WERI-Rb-1 (cell line): ENCODE measurements at regions not wholly inside any gene's neighbourhood (a gene's known extent, or its start where the extent isn't known, plus 50 kb on each side); places are given as distances from the start of the nearest gene placed in this dataset.

ENCODE experiments used
- DNase-seq: peaks from one replicate; pipeline ENCODE4 v3.0.0-alpha.2; 2020
- H3K27ac ChIP-seq: fragments of 250-450 bp; sonication (Bioruptor Pico); 2 replicates; pipeline ENCODE4 v1.5.1; 2020; ENCODE audit warnings: mild to moderate bottlenecking, moderate library complexity
- H3K27me3 ChIP-seq: fragments of 250-450 bp; sonication (Bioruptor Pico); 2 replicates; pipeline ENCODE4 v1.5.1; 2021; ENCODE audit warnings: mild to moderate bottlenecking, low read depth, moderate library complexity; ENCODE audit not compliant: insufficient read depth, severe bottlenecking
- H3K36me3 ChIP-seq: fragments of 250-450 bp; sonication (Bioruptor Pico); 2 replicates; pipeline ENCODE4 v1.5.1; 2020; ENCODE audit warnings: mild to moderate bottlenecking, moderate library complexity
- H3K4me3 ChIP-seq: 2 replicates; pipeline ENCODE4 v1.5.1; 2011; ENCODE audit warnings: low read depth, mild to moderate bottlenecking, control low read depth, low read length
- H3K9me3 ChIP-seq: fragments of 250-450 bp; sonication (Bioruptor Pico); 2 replicates; pipeline ENCODE4 v1.5.1; 2021; ENCODE audit warnings: mild to moderate bottlenecking, moderate library complexity; ENCODE audit not compliant: severe bottlenecking
- TF ChIP-seq, protein P1 (sequence below): IDR thresholded peaks from 2 replicates; pipeline ENCODE4 v1.5.1; 2011; ENCODE audit warnings: low read depth, mild to moderate bottlenecking, control low read depth, inconsistent platforms, low read length

DNA sequence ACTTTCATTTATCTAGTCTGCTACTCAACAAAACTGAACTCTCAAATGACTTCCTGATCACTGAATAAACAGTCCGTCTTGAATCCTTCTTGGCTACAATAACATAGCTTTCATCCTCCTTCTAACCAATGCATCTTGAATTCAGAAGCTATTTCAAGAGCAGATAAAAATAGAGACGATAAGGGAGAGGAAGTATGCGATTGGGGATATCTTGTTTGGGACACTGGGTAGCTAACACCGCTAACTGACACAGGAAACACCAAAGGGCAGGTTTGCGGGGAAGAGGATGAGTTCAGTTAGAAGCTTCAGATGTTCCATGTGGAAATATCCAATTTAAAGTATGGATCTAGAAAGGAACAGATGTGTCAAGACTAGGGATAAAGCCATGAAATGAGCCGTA, 102.5 kb downstream of the SLC41A2 start:
- Histone ChIP-seq H3K27ac (no peak overlapping the region), H3K9me3 (no peaks in the 10 kb centered on the region), H3K36me3 (no peaks in the 10 kb centered on the region), H3K27me3 (no peaks in the 10 kb centered on the region), H3K4me3 (no peak overlapping the region)
- TF ChIP-seq, protein P1, sequence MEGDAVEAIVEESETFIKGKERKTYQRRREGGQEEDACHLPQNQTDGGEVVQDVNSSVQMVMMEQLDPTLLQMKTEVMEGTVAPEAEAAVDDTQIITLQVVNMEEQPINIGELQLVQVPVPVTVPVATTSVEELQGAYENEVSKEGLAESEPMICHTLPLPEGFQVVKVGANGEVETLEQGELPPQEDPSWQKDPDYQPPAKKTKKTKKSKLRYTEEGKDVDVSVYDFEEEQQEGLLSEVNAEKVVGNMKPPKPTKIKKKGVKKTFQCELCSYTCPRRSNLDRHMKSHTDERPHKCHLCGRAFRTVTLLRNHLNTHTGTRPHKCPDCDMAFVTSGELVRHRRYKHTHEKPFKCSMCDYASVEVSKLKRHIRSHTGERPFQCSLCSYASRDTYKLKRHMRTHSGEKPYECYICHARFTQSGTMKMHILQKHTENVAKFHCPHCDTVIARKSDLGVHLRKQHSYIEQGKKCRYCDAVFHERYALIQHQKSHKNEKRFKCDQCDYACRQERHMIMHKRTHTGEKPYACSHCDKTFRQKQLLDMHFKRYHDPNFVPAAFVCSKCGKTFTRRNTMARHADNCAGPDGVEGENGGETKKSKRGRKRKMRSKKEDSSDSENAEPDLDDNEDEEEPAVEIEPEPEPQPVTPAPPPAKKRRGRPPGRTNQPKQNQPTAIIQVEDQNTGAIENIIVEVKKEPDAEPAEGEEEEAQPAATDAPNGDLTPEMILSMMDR: no peak
- no peak for DNase-seq

DNA sequence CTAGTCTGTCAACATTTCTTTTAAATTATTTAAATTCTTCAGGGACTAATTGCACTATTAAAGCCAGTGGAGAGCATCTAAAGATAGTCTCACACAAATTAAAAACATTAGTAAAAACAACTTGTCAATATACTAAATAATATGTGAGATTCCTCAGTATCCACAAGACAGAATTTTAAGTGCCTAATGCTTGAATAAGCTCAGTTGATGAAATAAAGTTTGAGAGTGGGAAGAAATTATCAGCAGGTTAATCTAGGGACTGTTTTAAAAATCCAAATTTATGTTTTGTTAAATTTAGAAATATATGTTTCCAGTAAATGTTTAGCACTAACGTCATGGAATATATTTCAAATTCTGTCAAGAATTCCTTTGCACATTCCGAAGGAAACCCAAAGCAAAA, 105.2 kb downstream of the SLC41A2 start:
- Histone ChIP-seq H3K36me3 (no peaks in the 10 kb centered on the region), H3K27me3 (no peaks in the 10 kb centered on the region), H3K4me3 (no peak overlapping the region), H3K9me3 (no peaks in the 10 kb centered on the region), H3K27ac (no peak overlapping the region)
- TF ChIP-seq, protein P1: no peak
- no peak for DNase-seq

DNA sequence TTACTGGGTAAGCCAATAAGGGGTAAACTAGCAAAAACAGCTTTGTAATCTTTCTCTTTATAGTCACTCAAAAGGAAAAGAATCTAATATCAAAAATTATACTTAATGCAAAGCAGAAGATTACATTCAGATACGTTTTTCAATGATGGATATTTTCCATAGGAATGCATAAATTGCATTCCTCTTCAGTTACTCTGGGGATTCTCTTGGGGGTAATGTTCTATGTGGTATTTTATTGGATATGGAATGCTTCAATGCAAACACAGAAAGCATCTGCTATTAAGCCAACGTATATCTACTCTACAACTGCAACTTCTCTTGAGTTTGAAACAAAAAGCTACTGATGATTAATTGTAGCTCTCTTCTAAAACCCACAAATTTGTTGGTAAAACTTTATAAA, 106.0 kb downstream of the SLC41A2 start:
- Histone ChIP-seq H3K27ac (no peak overlapping the region), H3K36me3 (no peaks in the 10 kb centered on the region), H3K9me3 (no peaks in the 10 kb centered on the region), H3K27me3 (no peaks in the 10 kb centered on the region), H3K4me3 (no peak overlapping the region)
- DNase-seq: no peak
- TF ChIP-seq, protein P1: no peak

DNA sequence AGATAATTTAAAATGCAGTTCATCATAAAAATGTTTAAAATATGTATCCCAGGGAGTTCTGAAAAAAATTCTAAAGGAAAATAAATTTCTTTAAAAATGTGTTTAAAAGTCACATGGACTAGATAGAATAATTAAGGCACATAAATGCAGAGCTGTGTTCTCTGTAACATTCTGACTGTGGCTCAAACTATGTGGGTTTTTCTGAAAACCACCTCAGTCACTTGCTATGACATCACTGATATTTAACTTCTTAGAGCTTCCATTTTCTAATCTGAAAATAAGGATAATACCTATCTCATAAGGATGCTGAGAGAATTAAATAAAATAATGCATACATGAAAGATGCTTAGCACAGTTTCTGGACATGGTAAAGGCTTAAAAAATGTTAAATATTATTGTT, 107.3 kb downstream of the SLC41A2 start:
- Histone ChIP-seq H3K27ac (no peak overlapping the region), H3K4me3 (no peak overlapping the region), H3K36me3 (no peaks in the 10 kb centered on the region), H3K9me3 (no peaks in the 10 kb centered on the region), H3K27me3 (no peaks in the 10 kb centered on the region)
- TF ChIP-seq, protein P1: no peak
- DNase-seq: no peak

DNA sequence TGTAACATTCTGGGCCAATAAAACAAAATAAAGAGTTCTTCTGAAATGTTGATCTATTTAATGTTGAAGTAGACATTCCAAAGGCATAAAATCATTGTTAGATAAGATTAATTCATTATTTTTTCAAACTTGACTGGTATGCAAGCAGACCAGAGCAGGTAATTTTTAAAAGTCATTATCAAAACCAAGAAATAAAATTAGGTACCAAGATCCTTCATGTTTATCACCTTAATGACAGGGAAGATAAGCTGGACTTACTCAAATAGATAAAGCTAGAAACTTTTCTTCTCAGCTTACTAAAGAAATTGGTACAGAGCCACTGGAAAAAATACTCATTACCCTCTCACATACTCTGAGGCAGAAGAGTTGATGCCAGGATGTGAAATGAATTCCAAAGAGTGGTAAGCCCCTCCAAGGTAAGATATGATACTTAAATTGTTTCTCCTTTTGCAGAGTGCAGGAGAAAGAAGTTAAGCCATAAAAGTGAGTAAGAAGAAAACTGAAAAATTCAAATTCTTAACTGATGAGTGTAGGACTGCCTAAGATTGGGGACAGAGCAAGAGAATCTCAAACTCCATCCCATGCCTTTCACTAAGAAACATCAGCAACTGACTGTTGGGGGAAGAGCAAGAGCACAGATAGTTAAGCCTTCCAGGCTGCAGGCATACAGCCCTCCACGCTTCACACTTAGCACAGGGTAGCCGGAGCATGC, 111.9 kb downstream of the SLC41A2 start:
- DNase-seq: no peak
- H3K36me3 ChIP-seq: no peaks in the 10 kb centered on the region
- H3K4me3 ChIP-seq: no peak overlapping the region
- H3K27me3 ChIP-seq: no peaks in the 10 kb centered on the region
- H3K27ac ChIP-seq: no peak overlapping the region
- TF ChIP-seq, protein P1: no peak
- H3K9me3 ChIP-seq: no peaks in the 10 kb centered on the region

DNA sequence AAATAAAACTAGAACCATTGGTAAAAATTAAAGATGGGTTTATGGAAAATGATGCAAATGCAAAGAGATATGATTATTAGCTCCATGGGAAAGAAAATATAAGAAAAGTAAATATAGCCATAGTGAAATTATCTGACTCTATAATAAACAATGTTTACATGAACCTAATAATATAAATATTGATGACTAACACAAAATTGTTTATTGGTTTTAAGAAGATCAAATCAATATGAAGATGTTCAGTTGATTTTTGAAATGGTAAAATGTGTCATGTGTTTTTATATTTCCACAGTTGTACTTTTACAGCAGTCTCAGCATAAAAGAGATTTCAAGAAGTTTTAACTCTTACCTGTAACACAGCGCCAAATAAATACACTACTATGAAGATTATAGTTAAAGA, 114.0 kb downstream of the SLC41A2 start:
- no peak for DNase-seq
- Histone ChIP-seq H3K36me3 (no peaks in the 10 kb centered on the region), H3K4me3 (no peak overlapping the region), H3K27ac (no peak overlapping the region), H3K27me3 (no peaks in the 10 kb centered on the region), H3K9me3 (no peaks in the 10 kb centered on the region)
- TF ChIP-seq, protein P1: no peak
